ENCODE measurements at regions not wholly inside any gene's neighbourhood (a gene's known extent, or its start where the extent isn't known, plus 50 kb on each side); places are given as distances from the start of the nearest gene placed in this dataset.

GRCh38 chr18:67919316-67919715 is 402.8 kb upstream of the DSEL start:
- intact Hi-C loops (cut with DNase I, micrococcal nuclease), result no loop called here
- Histone ChIP-seq H3K4me1 (ENCODE audit: low read depth) (no peaks in the 10 kb centered on the region), H3K9me3 (no peaks in the 10 kb centered on the region), H3K36me3 (ENCODE audit: low read depth) (no peaks in the 10 kb centered on the region), H3K4me3 (no peak overlapping the region)
- no peak for ATAC-seq
- no peak for DNase-seq
- no peak for TF ChIP-seq CTCF (IDR thresholded peaks at IDR 0.05)

- no peak for TF ChIP-seq CTCF (IDR thresholded peaks at IDR 0.05)
- H3K36me3 ChIP-seq (ENCODE audit: low read depth), result no peaks in the 10 kb centered on the region
- H3K9me3 ChIP-seq, result no peaks in the 10 kb centered on the region
- intact Hi-C loops (cut with DNase I, micrococcal nuclease), result no loop called here
- no peaks in the 10 kb centered on the region for H3K4me1 ChIP-seq (ENCODE audit: low read depth)
- H3K4me3 ChIP-seq, result no peak overlapping the region
- DNase-seq, result no peak
- no peak for ATAC-seq
Measured at GRCh38 chr18:67916097-67916496, 399.6 kb upstream of the DSEL start.

GRCh38 chr18:67913040-67913439 is 396.5 kb upstream of the DSEL start:
- no peak for TF ChIP-seq CTCF (IDR thresholded peaks at IDR 0.05)
- no peaks in the 10 kb centered on the region for H3K4me1 ChIP-seq (ENCODE audit: low read depth)
- intact Hi-C loops (cut with DNase I, micrococcal nuclease), result no loop called here
- H3K4me3 ChIP-seq, result no peak overlapping the region
- H3K36me3 ChIP-seq (ENCODE audit: low read depth), result no peaks in the 10 kb centered on the region
- ATAC-seq, result no peak
- no peaks in the 10 kb centered on the region for H3K9me3 ChIP-seq
- DNase-seq, result no peak

GRCh38 chr18:67901573-67901972 is 385.1 kb upstream of the DSEL start:
- ATAC-seq (no peak), DNase-seq (no peak)
- TF ChIP-seq CTCF (IDR thresholded peaks at IDR 0.05), result no peak
- no peaks in the 10 kb centered on the region for H3K4me1 ChIP-seq (ENCODE audit: low read depth)
- intact Hi-C loops (cut with DNase I, micrococcal nuclease), result no loop called here
- no peaks in the 10 kb centered on the region for H3K36me3 ChIP-seq (ENCODE audit: low read depth)
- no peaks in the 10 kb centered on the region for H3K9me3 ChIP-seq
- H3K4me3 ChIP-seq, result no peak overlapping the region

GRCh38 chr18:67896451-67896850 is 379.9 kb upstream of the DSEL start:
- no peak for DNase-seq
- no peak overlapping the region for H3K4me3 ChIP-seq
- no peaks in the 10 kb centered on the region for H3K4me1 ChIP-seq (ENCODE audit: low read depth)
- ATAC-seq, result no peak
- intact Hi-C loops (cut with DNase I, micrococcal nuclease), result no loop called here
- H3K36me3 ChIP-seq (ENCODE audit: low read depth), result no peaks in the 10 kb centered on the region
- no peaks in the 10 kb centered on the region for H3K9me3 ChIP-seq
- no peak for TF ChIP-seq CTCF (IDR thresholded peaks at IDR 0.05)

- TF ChIP-seq CTCF (IDR thresholded peaks at IDR 0.05), result no peak
Measured at GRCh38 chr18:67893916-67894315, 377.4 kb upstream of the DSEL start.

More at GRCh38 chr18:67893916-67894315, 377.4 kb upstream of the DSEL start:
- intact Hi-C loops (cut with DNase I, micrococcal nuclease), result no loop called here
- Histone ChIP-seq H3K4me3 (no peak overlapping the region), H3K4me1 (ENCODE audit: low read depth) (no peaks in the 10 kb centered on the region), H3K36me3 (ENCODE audit: low read depth) (no peaks in the 10 kb centered on the region), H3K9me3 (no peaks in the 10 kb centered on the region)
- no peak for DNase-seq
- no peak for ATAC-seq
